HepG2 (cell line): ENCODE measurements at regions not wholly inside any gene's neighbourhood (a gene's known extent, or its start where the extent isn't known, plus 50 kb on each side); places are given as distances from the start of the nearest gene placed in this dataset.

Source experiments
- ATAC-seq: fragments of 200-7000 bp; cut with Tn5 transposase; 3 replicates; pipeline ENCODE4 v1.9.1; 2020; ENCODE audit warnings: mild to moderate bottlenecking, moderate library complexity
- BruUV-seq: library from RNA; stranded (reverse); fragments of 400-500 nt; replicated peaks from 2 replicates; lab custom pipeline; 2021; lab: Mats Ljungman, UMichigan
- CTCF ChIA-PET: fragments of 300-600 bp; formaldehyde crosslinking; extraction: SDS; loops from one replicate; lab custom pipeline; 2021; ENCODE audit warnings: low total read pairs, inconsistent platforms, low intra/inter-chr PET ratio; lab: Yijun Ruan, JAX
- POLR2A ChIA-PET: fragments of 350-600 bp; sonication (Branson Sonifier 250); formaldehyde crosslinking; loops from one replicate; lab custom pipeline; 2020; ENCODE audit warnings: antibody characterized with exemption, inconsistent platforms; lab: Yijun Ruan, JAX
- DNase-seq: peaks from one replicate; pipeline ENCODE4 v3.0.0-alpha.2; 2015; ENCODE audit warnings: low spot score
- FAIRE-seq: peaks from 3 replicates; lab custom pipeline; 2011; peaks lifted over from hg19 to GRCh38; lab: Jason Lieb, UNC
- H2AFZ ChIP-seq: one replicate; pipeline ENCODE4 v1.6.1; 2011; ENCODE audit warnings: low read length, inconsistent platforms
- H3K27ac ChIP-seq: fragments of 300-600 bp; 3 replicates; pipeline ENCODE4 v1.8.0; 2011; ENCODE audit warnings: mixed run types, mild to moderate bottlenecking, mixed read lengths, low read length, inconsistent platforms; ENCODE audit not compliant: insufficient read depth; ENCODE audit errors: extremely low read length
- H3K27me3 ChIP-seq, 2 experiments: fragments of 200-600 bp in 1 of 2; 2 replicates in 1 of 2; 3 replicates in 1 of 2; pipeline versions ENCODE4 v1.6.0 to v1.8.0; 2011; ENCODE audit warnings: low read length in 2 of 2, mild to moderate bottlenecking in 2 of 2, moderate library complexity in 2 of 2, inconsistent platforms in 1 of 2; ENCODE audit not compliant: insufficient read depth in 2 of 2, control insufficient read depth in 1 of 2
- H3K36me3 ChIP-seq, 2 experiments: fragments of 200-600 bp in 1 of 2; replicated peaks in 1 of 2; 2 replicates in 1 of 2; 3 replicates in 1 of 2; pipeline versions ENCODE4 v1.5.1 to v1.8.0; 2011; ENCODE audit warnings: low read length in 2 of 2, inconsistent platforms in 1 of 2; ENCODE audit not compliant: insufficient read depth in 2 of 2, control insufficient read depth in 1 of 2
- H3K4me1 ChIP-seq: 2 replicates; pipeline ENCODE4 v1.5.1; 2012; ENCODE audit warnings: low read length, inconsistent platforms; ENCODE audit not compliant: insufficient read depth
- H3K4me2 ChIP-seq: 2 replicates; pipeline ENCODE4 v1.6.0; 2011; ENCODE audit warnings: low read depth, low read length, inconsistent platforms
- H3K4me3 ChIP-seq, 3 experiments: fragments of 200-600 bp in 1 of 3; sonication (generic), shearing (Covaris generic) in 1 of 3; replicated peaks in 1 of 3; 2 replicates each; pipeline ENCODE4 v1.5.1; 2011 to 2016; ENCODE audit warnings: low read length in 3 of 3, inconsistent platforms in 2 of 3, low read depth in 2 of 3, mild to moderate bottlenecking in 2 of 3, control low read depth in 1 of 3, mixed read lengths in 1 of 3; ENCODE audit not compliant: insufficient read depth in 1 of 3
- H3K79me2 ChIP-seq: one replicate; pipeline ENCODE4 v1.6.1; 2011; ENCODE audit warnings: low read length, inconsistent platforms; ENCODE audit not compliant: insufficient read depth
- H3K9ac ChIP-seq: 2 replicates; pipeline ENCODE4 v1.6.0; 2011; ENCODE audit warnings: mild to moderate bottlenecking, low read depth, low read length, inconsistent platforms; ENCODE audit not compliant: insufficient read depth
- H3K9me3 ChIP-seq: 2 replicates; pipeline ENCODE4 v1.5.1; 2012; ENCODE audit warnings: mild to moderate bottlenecking, low read length
- H4K20me1 ChIP-seq: 2 replicates; pipeline ENCODE4 v1.6.0; 2011; ENCODE audit warnings: inconsistent platforms, mild to moderate bottlenecking, low read length, moderate library complexity; ENCODE audit not compliant: insufficient read depth
- HNRNPUL1 ChIP-seq: fragments of 200-400 bp; formaldehyde crosslinking; IDR thresholded peaks from 2 replicates; pipeline ENCODE4 v1.6.1; 2017; ENCODE audit warnings: low read depth, mild to moderate bottlenecking, low read length, moderate library complexity
- IRF2 ChIP-seq: IDR thresholded peaks from 2 replicates; pipeline ENCODE4 v1.6.1; 2018; ENCODE audit warnings: missing genetic modification reagents, missing compliant biosample characterization
- MAFF ChIP-seq: IDR thresholded peaks from 2 replicates; pipeline ENCODE4 v1.6.1; 2011; ENCODE audit warnings: low read depth, low read length, improper control_type of control experiment
- MAFK ChIP-seq, 2 experiments: IDR thresholded peaks in 1 of 2; conservative IDR thresholded peaks in 1 of 2; 2 replicates each; pipeline ENCODE4 v1.6.1; 2011; ENCODE audit warnings: improper control_type of control experiment in 2 of 2, low read length in 2 of 2
- MTF1 ChIP-seq: sonication (generic); formaldehyde crosslinking; IDR thresholded peaks from 2 replicates; pipeline ENCODE4 v1.5.0; 2020; ENCODE audit warnings: missing genetic modification reagents
- TEAD3 ChIP-seq: optimal IDR thresholded peaks from 2 replicates; pipeline ENCODE3; 2016; ENCODE audit warnings: borderline replicate concordance
- TSC22D2 ChIP-seq: sonication (generic); formaldehyde crosslinking; IDR thresholded peaks from 2 replicates; pipeline ENCODE4 v1.5.1; 2020; ENCODE audit warnings: missing genetic modification reagents, mild to moderate bottlenecking, borderline replicate concordance
- ZNF235 ChIP-seq: sonication (generic); formaldehyde crosslinking; IDR thresholded peaks from 2 replicates; pipeline ENCODE4 v1.8.1; 2023; ENCODE audit warnings: mild to moderate bottlenecking, missing genetic modification reagents, borderline replicate concordance
- ZNF441 ChIP-seq: sonication (generic); formaldehyde crosslinking; IDR thresholded peaks from 2 replicates; pipeline ENCODE4 v1.7.0; 2021; ENCODE audit warnings: missing genetic modification reagents, borderline replicate concordance
- ZSCAN20 ChIP-seq: sonication (generic); formaldehyde crosslinking; IDR thresholded peaks from 2 replicates; pipeline ENCODE4 v1.4.0; 2020; ENCODE audit warnings: missing genetic modification reagents, mild to moderate bottlenecking, borderline replicate concordance
- WGBS: methylation state at CpG from one replicate; pipeline ENCODE4 v1.1.6; 2017; ENCODE audit warnings: low lambda C conversion rate; 5-methylcytosine and 5-hydroxymethylcytosine counted together
- in situ Hi-C: cut with HindIII; loops from 2 replicates; pipeline ENCODE4 v1.10.0; 2017; ENCODE audit warnings: low pct_unique_long_range_greater_than_20kb; ENCODE audit not compliant: extremely low pct_ligation_motif_present
- intact Hi-C: fragments of 100-400 bp; cut with micrococcal nuclease; formaldehyde crosslinking; loops from one replicate; pipeline ENCODE4 v1.10.0; 2022; ENCODE audit not compliant: unreplicated experiment
- TF ChIP-seq, protein P1 (sequence below): sonication (generic); formaldehyde crosslinking; IDR thresholded peaks from 2 replicates; pipeline ENCODE4 v1.4.0; 2020; ENCODE audit warnings: mild to moderate bottlenecking, missing genetic modification reagents
- TF ChIP-seq, protein P2 (sequence below): sonication (generic); formaldehyde crosslinking; IDR thresholded peaks from 2 replicates; pipeline ENCODE4 v1.8.0; 2022; ENCODE audit warnings: mild to moderate bottlenecking, missing genetic modification reagents; ENCODE audit not compliant: insufficient replicate concordance

DNA sequence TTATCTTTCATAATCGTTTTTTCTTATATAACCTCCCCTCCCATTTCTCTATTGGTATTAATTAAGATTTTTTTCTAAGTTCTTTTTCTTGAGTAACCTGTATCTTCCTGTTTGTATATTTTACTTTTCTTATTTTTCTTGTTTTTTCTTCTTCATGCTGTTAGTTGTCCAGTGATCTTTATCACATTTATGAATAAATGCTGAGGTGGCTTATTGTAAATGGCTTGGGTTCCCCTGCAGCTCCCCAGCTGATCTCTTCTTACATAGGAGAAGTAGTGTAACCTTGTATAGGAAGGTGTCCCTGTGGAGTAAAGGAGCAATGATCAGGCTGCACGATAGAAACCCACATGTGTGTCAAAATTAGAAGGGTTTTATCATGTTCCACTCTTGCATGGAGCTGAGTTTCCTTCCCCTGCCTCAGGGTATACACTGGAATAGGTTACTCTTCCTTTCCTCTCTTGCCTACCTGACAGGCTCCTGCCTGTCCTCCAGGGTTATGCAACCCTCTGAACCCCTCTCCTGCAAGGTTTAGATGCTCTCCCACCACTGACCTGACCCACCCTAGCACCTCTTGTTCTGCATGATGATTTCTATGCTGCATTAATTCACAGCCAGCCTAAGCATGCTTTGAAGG lies 334.8 kb upstream of the RGS6 start:
- intact Hi-C loops = no loop called here
- ChIA-PET POLR2A (no interaction called here), CTCF (no interaction called here)
- Histone ChIP-seq H3K4me1 (peaks cover 14% of the 10 kb centered on the region), H3K9me3 (peaks cover 13% of the 10 kb centered on the region), H3K27me3 (no peaks in the 10 kb centered on the region), H3K4me3 (no peak overlapping the region), H3K9ac (no peak overlapping the region), H3K4me2 (no peak overlapping the region), H4K20me1 (no peaks in the 10 kb centered on the region), H3K79me2 (no peaks in the 10 kb centered on the region), H2AFZ (no peak overlapping the region), H3K36me3 (no peaks in the 10 kb centered on the region), H3K27ac (no peak overlapping the region)
- in situ Hi-C loops = no loop called here
- TF ChIP-seq ZSCAN20 = no peak
- TF ChIP-seq ZNF235 (CRISPR knock-in tag) = no peak
- peak; percentile 78 to 89 for TF ChIP-seq MAFK (conservative IDR thresholded peaks at IDR 0.05 in 1 of 2, IDR thresholded peaks at IDR 0.05 in 1 of 2; ENCODE audit: low read length in 2 of 2)
- no peak for TF ChIP-seq HNRNPUL1
- TF ChIP-seq, protein P1, sequence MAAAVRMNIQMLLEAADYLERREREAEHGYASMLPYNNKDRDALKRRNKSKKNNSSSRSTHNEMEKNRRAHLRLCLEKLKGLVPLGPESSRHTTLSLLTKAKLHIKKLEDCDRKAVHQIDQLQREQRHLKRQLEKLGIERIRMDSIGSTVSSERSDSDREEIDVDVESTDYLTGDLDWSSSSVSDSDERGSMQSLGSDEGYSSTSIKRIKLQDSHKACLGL (CRISPR knock-in tag) = no peak
- no peak for TF ChIP-seq TEAD3
- peak; percentile 83 for TF ChIP-seq MAFF
- DNase-seq (no peak), ATAC-seq (no peak), FAIRE-seq (no peak)
- 85% methylated on average over 2 of the region's 2 CpGs for WGBS
- BruUV-seq = no TSS peak

DNA sequence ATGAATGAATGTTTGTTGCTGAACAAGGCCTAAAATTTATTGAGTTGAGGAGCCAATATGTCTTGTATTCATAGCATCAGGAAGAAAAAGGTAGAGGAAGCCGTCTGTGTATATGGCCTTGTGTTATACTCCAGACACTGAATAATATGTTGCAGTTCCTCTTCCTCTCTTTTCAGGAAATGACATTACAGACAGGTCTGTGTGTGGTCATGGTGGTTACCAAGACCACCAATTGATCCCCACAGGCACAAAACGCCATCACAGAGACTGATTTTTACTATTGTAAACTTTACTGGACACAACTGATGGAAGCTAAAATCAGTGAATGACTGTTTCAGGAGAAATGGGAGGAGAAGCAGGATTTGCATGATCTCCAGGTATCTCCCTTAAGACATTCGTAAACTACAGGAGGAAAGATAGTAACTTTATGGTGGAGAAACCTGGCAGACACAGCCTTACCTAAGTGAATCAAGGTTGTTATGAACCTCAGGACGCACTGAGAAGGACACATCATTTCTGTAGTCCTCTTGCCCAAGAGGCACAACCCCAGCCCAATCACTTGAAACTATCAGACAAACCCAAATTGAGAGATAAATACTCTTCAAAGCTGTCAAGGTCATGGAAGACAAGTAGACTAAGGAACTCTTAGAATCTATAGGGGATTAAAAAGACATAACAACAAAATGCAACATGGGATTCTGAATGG lies 334.1 kb upstream of the RGS6 start:
- ATAC-seq = no peak
- no peaks in the 10 kb centered on the region for H3K79me2 ChIP-seq
- no peak for FAIRE-seq
- TF ChIP-seq ZNF441 (CRISPR knock-in tag) = no peak
- no peak for TF ChIP-seq MTF1 (CRISPR knock-in tag)
- TF ChIP-seq IRF2 = no peak
- TF ChIP-seq ZNF235 (CRISPR knock-in tag) = no peak
- TF ChIP-seq, protein P2, sequence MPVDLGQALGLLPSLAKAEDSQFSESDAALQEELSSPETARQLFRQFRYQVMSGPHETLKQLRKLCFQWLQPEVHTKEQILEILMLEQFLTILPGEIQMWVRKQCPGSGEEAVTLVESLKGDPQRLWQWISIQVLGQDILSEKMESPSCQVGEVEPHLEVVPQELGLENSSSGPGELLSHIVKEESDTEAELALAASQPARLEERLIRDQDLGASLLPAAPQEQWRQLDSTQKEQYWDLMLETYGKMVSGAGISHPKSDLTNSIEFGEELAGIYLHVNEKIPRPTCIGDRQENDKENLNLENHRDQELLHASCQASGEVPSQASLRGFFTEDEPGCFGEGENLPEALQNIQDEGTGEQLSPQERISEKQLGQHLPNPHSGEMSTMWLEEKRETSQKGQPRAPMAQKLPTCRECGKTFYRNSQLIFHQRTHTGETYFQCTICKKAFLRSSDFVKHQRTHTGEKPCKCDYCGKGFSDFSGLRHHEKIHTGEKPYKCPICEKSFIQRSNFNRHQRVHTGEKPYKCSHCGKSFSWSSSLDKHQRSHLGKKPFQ (CRISPR knock-in tag) = no peak
- TF ChIP-seq TSC22D2 (CRISPR knock-in tag) = no peak

More for the DNA sequence above, 334.1 kb upstream of the RGS6 start:
- in situ Hi-C loops = no loop called here
- H3K4me3 ChIP-seq = no peak overlapping the region
- no peaks in the 10 kb centered on the region for H3K36me3 ChIP-seq
- no peak overlapping the region for H3K4me2 ChIP-seq
- peaks cover 13% of the 10 kb centered on the region for H3K9me3 ChIP-seq
- no peaks in the 10 kb centered on the region for H3K27me3 ChIP-seq
- no TSS peak for BruUV-seq
- ChIA-PET POLR2A (no interaction called here), CTCF (no interaction called here)
- H3K4me1 ChIP-seq = peaks cover 14% of the 10 kb centered on the region
- H3K9ac ChIP-seq = no peak overlapping the region
- intact Hi-C loops = no loop called here
- WGBS = 96% methylated on average over 4 of the region's 4 CpGs
- H3K27ac ChIP-seq = no peak overlapping the region
- DNase-seq = no peak
- H4K20me1 ChIP-seq = no peaks in the 10 kb centered on the region
- H2AFZ ChIP-seq = no peak overlapping the region
